ENCODE measurements at regions not wholly inside any gene's neighbourhood (a gene's known extent, or its start where the extent isn't known, plus 50 kb on each side); places are given as distances from the start of the nearest gene placed in this dataset.

DNA sequence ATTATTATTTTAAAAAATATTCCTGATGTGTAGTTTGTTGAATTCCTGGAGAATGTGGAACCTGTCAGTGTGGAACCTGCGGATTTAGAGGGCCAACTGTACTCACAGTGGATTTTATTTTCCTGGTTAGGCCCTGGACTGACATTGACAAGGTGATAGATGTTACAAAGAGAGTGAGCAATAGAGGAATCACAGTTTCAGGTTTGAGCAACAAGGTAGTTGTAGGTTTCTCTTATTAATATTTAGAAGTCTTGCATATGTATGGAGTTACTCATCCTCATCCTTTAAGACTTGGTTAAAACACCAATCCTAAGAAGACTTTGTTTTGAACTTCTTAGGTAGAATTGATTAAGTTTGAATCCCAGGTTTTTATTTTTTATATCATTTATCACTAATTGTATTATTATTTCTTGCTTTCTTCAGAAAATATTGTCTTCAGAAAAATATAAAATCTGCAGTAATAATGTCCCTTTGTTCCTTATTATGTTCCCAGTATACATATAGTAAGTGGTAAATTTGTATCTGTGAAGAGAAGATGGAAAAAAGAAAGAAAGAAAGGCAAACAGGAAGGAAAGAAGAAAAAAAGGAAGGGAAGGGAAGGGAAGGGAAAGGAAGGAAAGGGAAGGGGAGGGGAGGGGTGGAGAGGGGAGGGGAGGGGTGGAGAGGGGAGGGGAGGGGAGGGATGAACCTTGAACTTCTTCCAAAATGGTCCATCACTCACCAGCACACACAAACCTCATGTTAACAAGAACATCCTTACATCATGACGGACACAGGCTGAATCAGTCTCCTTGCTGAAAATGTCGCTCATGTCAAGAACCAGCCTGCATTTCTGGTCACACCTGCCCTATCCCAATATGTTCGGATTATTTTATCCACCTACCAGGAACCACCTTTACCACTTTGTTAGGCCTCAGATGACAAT lies 867.2 kb downstream of the CDH11 start:
- TF ChIP-seq CTCF (IDR thresholded peaks at IDR 0.05 in 2 of 3, conservative IDR thresholded peaks at IDR 0.05 in 1 of 3; ENCODE audit: control insufficient read depth in 2 of 3, extremely low read depth in 1 of 3, insufficient read depth in 1 of 3, low read depth in 3 of 3, low read length in 3 of 3) (no peak), FOXK2 (IDR thresholded peaks at IDR 0.05) (no peak), TARDBP (IDR thresholded peaks at IDR 0.05; ENCODE audit: borderline replicate concordance) (no peak), ZNF384 (IDR thresholded peaks at IDR 0.05; ENCODE audit: borderline replicate concordance, low read depth, low read length) (no peak), ESRRA (IDR thresholded peaks at IDR 0.05; ENCODE audit: low read length) (no peak), MTA3 (IDR thresholded peaks at IDR 0.05; ENCODE audit: borderline replicate concordance, low read length) (no peak), NFYB (IDR thresholded peaks at IDR 0.05; ENCODE audit: insufficient read depth, low read depth, low read length) (no peak), USF2 (IDR thresholded peaks at IDR 0.05; ENCODE audit: borderline replicate concordance, low read depth, low read length) (no peak), RAD51 (IDR thresholded peaks at IDR 0.05) (no peak), EGR1 (IDR thresholded peaks at IDR 0.05; ENCODE audit: borderline replicate concordance in 1 of 2, low read depth in 2 of 2, low read length in 2 of 2) (no peak), BCL11A (IDR thresholded peaks at IDR 0.05; ENCODE audit: low read depth, low read length) (no peak)
- TF ChIP-seq, protein P1, sequence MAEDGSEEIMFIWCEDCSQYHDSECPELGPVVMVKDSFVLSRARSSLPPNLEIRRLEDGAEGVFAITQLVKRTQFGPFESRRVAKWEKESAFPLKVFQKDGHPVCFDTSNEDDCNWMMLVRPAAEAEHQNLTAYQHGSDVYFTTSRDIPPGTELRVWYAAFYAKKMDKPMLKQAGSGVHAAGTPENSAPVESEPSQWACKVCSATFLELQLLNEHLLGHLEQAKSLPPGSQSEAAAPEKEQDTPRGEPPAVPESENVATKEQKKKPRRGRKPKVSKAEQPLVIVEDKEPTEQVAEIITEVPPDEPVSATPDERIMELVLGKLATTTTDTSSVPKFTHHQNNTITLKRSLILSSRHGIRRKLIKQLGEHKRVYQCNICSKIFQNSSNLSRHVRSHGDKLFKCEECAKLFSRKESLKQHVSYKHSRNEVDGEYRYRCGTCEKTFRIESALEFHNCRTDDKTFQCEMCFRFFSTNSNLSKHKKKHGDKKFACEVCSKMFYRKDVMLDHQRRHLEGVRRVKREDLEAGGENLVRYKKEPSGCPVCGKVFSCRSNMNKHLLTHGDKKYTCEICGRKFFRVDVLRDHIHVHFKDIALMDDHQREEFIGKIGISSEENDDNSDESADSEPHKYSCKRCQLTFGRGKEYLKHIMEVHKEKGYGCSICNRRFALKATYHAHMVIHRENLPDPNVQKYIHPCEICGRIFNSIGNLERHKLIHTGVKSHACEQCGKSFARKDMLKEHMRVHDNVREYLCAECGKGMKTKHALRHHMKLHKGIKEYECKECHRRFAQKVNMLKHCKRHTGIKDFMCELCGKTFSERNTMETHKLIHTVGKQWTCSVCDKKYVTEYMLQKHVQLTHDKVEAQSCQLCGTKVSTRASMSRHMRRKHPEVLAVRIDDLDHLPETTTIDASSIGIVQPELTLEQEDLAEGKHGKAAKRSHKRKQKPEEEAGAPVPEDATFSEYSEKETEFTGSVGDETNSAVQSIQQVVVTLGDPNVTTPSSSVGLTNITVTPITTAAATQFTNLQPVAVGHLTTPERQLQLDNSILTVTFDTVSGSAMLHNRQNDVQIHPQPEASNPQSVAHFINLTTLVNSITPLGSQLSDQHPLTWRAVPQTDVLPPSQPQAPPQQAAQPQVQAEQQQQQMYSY (CRISPR knock-in tag; IDR thresholded peaks at IDR 0.05): no peak
- TF ChIP-seq, protein P2, sequence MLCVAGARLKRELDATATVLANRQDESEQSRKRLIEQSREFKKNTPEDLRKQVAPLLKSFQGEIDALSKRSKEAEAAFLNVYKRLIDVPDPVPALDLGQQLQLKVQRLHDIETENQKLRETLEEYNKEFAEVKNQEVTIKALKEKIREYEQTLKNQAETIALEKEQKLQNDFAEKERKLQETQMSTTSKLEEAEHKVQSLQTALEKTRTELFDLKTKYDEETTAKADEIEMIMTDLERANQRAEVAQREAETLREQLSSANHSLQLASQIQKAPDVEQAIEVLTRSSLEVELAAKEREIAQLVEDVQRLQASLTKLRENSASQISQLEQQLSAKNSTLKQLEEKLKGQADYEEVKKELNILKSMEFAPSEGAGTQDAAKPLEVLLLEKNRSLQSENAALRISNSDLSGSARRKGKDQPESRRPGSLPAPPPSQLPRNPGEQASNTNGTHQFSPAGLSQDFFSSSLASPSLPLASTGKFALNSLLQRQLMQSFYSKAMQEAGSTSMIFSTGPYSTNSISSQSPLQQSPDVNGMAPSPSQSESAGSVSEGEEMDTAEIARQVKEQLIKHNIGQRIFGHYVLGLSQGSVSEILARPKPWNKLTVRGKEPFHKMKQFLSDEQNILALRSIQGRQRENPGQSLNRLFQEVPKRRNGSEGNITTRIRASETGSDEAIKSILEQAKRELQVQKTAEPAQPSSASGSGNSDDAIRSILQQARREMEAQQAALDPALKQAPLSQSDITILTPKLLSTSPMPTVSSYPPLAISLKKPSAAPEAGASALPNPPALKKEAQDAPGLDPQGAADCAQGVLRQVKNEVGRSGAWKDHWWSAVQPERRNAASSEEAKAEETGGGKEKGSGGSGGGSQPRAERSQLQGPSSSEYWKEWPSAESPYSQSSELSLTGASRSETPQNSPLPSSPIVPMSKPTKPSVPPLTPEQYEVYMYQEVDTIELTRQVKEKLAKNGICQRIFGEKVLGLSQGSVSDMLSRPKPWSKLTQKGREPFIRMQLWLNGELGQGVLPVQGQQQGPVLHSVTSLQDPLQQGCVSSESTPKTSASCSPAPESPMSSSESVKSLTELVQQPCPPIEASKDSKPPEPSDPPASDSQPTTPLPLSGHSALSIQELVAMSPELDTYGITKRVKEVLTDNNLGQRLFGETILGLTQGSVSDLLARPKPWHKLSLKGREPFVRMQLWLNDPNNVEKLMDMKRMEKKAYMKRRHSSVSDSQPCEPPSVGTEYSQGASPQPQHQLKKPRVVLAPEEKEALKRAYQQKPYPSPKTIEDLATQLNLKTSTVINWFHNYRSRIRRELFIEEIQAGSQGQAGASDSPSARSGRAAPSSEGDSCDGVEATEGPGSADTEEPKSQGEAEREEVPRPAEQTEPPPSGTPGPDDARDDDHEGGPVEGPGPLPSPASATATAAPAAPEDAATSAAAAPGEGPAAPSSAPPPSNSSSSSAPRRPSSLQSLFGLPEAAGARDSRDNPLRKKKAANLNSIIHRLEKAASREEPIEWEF (IDR thresholded peaks at IDR 0.05; ENCODE audit: insufficient replicate concordance, low read depth, low read length): no peak
